Fibroblast of gingiva (primary cell): ENCODE measurements at regions not wholly inside any gene's neighbourhood (a gene's known extent, or its start where the extent isn't known, plus 50 kb on each side); places are given as distances from the start of the nearest gene placed in this dataset.

Source experiments
- DNase-seq: peaks from one replicate; pipeline ENCODE4 v3.0.0-alpha.2; 2011; ENCODE audit warnings: low read depth

- DNase-seq, result no peak
These were observed 702.8 kb downstream of the TBC1D22A start for GRCh38 chr22:47465222-47465621.

GRCh38 chr22:47463220-47463619 is 700.8 kb downstream of the TBC1D22A start:
- DNase-seq, result no peak

DNA sequence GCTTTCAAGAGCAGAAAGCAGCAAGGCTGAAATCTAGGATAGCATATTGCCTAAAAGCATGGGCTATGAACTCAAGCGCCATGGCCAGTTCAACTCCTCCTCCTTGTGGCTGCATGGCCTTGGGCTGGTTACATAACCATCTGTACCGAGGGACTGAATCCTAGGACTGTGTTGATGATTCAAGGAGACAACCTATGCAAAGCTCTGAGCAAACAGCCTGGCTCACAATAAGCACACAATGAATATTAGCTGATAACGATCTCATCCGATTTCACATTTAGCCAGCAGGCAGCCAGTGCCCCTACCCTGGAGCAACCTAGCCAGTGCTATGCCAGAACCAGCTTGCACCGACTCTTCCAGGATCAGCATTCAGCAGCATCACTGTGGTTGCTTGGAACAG is 698.4 kb downstream of the TBC1D22A start:
- no peak for DNase-seq

- no peak for DNase-seq
These were observed 697.7 kb downstream of the TBC1D22A start for GRCh38 chr22:47460176-47460575.

GRCh38 chr22:47458348-47458747 is 695.9 kb downstream of the TBC1D22A start:
- DNase-seq, result no peak

DNA sequence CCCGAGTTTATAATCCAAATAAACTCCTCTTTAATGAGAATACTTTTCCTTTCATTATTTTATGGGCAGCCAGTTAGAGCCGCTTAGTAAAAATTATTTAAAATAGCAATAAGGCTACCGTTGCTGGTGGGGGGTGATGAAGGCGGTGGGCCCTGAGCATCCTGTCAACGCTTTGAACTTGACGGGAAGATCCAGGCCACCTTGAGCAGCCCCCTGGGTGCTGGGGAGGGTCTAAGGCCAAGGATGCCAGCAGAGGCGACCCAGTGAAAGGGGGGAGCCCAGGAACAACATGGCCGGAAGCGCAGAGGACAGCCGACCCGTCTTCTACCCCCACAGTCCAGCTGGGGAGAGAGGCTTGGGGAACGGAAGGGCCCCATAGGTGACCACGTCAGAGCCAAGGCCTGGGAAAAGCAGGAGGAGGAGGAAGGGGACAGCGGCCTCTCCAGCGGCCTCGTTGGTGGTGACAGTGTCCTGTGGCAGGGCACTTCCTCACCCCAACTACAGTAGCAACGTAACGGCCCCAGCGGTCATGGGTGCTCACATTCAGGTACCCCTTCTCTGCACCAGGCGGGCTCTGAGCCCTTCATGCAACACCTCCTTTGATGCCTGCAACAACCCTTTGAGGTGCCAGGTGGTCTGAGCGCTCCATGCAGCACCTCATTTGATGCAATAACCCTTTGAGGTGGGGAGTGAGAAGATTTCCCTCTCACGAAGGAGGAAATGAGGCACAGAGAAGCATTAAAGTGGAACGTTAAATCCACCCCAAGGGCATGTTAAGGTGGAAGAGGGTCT is 695.3 kb downstream of the TBC1D22A start:
- DNase-seq, result no peak

GRCh38 chr22:47457021-47457420 is 694.6 kb downstream of the TBC1D22A start:
- DNase-seq, result no peak

DNA sequence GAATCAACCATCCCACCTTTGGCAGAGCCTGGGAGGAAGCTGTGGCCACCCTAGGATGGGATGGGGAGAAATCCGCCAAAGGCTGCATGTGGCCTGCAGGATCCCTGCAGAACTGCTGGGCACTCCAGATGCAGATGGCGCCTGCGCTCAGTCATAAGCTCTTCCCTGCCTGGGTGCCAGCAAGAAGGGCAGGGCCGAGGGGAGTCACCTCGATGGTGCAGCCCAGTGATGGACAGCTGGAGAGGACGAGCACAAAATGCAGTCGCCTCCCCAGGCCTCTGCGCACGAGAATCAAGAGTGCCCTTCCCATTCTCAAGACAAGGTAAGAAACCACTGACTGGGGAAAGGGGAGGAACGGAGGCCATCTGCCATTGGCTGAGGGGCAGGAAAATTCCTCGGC is 693.6 kb downstream of the TBC1D22A start:
- no peak for DNase-seq

- DNase-seq, result no peak
These were observed 690.6 kb downstream of the TBC1D22A start for GRCh38 chr22:47453049-47453448.

- DNase-seq, result no peak
These were observed 689.7 kb downstream of the TBC1D22A start for GRCh38 chr22:47452184-47452583.

- no peak for DNase-seq
These were observed 688.5 kb downstream of the TBC1D22A start for GRCh38 chr22:47450876-47451475.

GRCh38 chr22:47449508-47450270 is 687.2 kb downstream of the TBC1D22A start:
- no peak for DNase-seq

GRCh38 chr22:47448231-47449223 is 686.1 kb downstream of the TBC1D22A start:
- DNase-seq, result no peak

GRCh38 chr22:47446821-47447810 is 684.7 kb downstream of the TBC1D22A start:
- DNase-seq, result no peak

DNA sequence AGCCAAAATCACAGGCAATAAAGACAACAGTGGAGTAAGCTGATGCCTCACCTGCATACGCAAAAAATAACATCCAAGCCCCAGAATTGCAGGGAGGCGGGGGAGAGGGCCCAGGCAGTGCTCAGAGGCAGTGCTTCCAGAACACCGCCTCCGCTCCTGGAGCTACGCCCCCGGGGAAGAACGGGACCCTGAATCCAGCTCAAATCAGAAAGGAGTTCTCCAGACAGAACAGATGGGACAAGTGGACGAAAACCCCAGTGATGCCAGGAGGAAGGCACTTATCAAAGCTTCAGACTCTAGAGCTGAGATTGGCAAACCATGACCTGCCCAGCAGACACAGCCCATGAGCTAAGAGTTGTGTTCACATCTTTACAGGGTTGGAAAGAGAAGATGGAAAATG is 683.9 kb downstream of the TBC1D22A start:
- DNase-seq, result no peak

DNA sequence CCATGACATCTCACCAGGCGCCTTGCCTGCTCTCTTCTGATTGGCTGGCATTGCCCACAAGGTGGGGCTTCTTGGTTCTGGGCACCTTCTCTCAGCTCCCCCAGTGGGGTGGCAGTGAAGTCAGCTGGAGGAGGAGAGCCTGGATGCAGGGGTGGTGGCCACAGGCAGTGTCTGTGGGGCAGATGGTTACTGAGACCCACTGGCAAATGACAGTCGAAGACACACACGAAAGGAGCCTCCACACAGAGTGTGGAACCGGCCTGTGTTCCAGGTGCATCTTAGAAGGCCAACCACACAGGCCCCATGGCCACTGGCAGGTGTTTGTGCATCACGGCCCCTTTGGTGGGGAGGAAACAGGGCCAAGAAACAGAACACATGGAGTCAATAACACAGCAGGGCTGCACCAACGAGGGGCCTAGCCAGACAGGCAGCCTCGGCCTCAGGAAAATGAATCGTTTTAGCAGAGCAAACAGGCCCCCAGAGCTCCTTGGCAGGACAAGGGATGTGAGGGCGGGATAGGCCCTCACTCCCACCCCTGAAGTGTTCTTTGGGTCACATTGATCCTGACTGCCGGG is 683.4 kb downstream of the TBC1D22A start:
- no peak for DNase-seq

- DNase-seq, result no peak
These were observed 682.8 kb downstream of the TBC1D22A start for GRCh38 chr22:47445212-47445611.

GRCh38 chr22:47444746-47445065 is 682.3 kb downstream of the TBC1D22A start:
- DNase-seq, result no peak

DNA sequence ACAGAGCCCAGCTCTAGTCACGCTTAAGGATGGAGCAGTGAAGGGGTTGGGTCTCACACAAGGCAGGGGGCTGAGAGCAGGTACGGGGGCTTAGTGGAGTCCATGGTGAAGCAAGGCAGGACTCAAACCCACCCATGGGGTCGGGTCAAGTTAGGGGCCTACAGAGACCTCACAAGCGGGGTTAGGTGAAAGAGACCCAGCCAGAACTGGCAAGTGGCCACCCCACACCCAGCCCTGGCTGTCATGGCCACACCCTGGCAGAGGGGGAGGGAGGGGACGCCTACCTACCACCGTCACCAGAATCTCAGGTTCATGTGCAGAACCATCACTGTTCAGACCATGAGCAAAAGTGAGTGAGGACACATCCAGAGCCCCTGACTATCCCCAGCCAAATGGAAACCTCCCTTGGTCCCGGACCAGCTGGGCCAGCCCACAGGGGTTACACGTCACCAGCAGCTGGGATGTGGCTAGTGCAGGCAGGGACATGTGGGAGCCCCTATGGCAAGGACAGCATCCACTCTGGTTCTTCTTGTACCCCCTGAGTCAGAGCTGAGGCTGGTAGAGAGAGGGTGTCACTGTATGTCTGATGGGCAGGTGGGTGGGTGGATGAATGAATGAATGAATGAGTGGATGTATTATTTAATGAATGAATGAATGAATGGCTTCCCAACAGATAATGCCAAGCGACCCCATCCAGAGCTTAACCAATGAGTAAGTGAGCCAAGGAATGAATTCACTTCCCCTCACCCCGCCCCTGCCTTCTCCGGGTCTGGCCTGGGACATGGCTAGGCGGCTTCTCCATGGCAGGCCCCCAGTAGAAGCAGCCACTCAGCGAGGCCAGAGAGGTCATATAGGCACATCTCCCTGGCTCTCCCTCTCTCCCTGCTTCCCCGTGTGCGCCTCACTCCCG is 681.6 kb downstream of the TBC1D22A start:
- DNase-seq, result no peak
